ENCODE measurements at regions not wholly inside any gene's neighbourhood (a gene's known extent, or its start where the extent isn't known, plus 50 kb on each side); places are given as distances from the start of the nearest gene placed in this dataset.
"Not testable (repeated sequence)": the region's sequence is repeated elsewhere in the genome, so short reads cannot be mapped to it uniquely, and the experiment has no call there.

- no peak for DNase-seq
- Histone ChIP-seq H3K27me3 (replicated peaks) (no peaks in the 10 kb centered on the region), H3K27ac (no peak overlapping the region), H3K36me3 (replicated peaks) (no peaks in the 10 kb centered on the region), H3K4me3 (ENCODE audit: low read depth, low read length) (no peak overlapping the region)
- no peak for TF ChIP-seq CTCF (IDR thresholded peaks at IDR 0.05; ENCODE audit: low read depth, low read length, missing control alignments)
- in situ Hi-C loops (cut with HindIII; ENCODE audit: low pct_ligation_motif_present, low sequenced_read_pairs) = no loop called here
Measured at GRCh38 chr10:118931436-118931835, 98.1 kb upstream of the NANOS1 start.

- in situ Hi-C loops (cut with HindIII; ENCODE audit: low pct_ligation_motif_present, low sequenced_read_pairs); DNase-seq; H3K27ac ChIP-seq: not testable (repeated sequence)
Measured at GRCh38 chr10:118932154-118932553, 97.4 kb upstream of the NANOS1 start.

GRCh38 chr10:118937226-118937625 is 92.3 kb upstream of the NANOS1 start:
- Histone ChIP-seq H3K4me3 (ENCODE audit: low read depth, low read length) (no peak overlapping the region), H3K27ac (no peak overlapping the region), H3K36me3 (replicated peaks) (no peaks in the 10 kb centered on the region), H3K27me3 (replicated peaks) (no peaks in the 10 kb centered on the region)
- DNase-seq = no peak
- TF ChIP-seq CTCF (IDR thresholded peaks at IDR 0.05; ENCODE audit: low read depth, low read length, missing control alignments) = no peak
- in situ Hi-C loops (cut with HindIII; ENCODE audit: low pct_ligation_motif_present, low sequenced_read_pairs) = no loop called here

More at GRCh38 chr10:118932154-118932553, 97.4 kb upstream of the NANOS1 start:
- not testable (repeated sequence) for H3K4me3 ChIP-seq (ENCODE audit: low read depth, low read length); H3K36me3 ChIP-seq (replicated peaks); H3K27me3 ChIP-seq (replicated peaks)

GRCh38 chr10:118939211-118940007 is 90.1 kb upstream of the NANOS1 start:
- Histone ChIP-seq H3K27me3 (replicated peaks) (no peaks in the 10 kb centered on the region), H3K4me3 (ENCODE audit: low read depth, low read length) (no peak overlapping the region), H3K36me3 (replicated peaks) (no peaks in the 10 kb centered on the region), H3K27ac (no peak overlapping the region)
- no peak for DNase-seq
- in situ Hi-C loops (cut with HindIII; ENCODE audit: low pct_ligation_motif_present, low sequenced_read_pairs) = no loop called here
- no peak for TF ChIP-seq CTCF (IDR thresholded peaks at IDR 0.05; ENCODE audit: low read depth, low read length, missing control alignments)

GRCh38 chr10:118940386-118940785 is 89.1 kb upstream of the NANOS1 start:
- H3K27ac ChIP-seq = no peak overlapping the region
- DNase-seq = no peak
- in situ Hi-C loops (cut with HindIII; ENCODE audit: low pct_ligation_motif_present, low sequenced_read_pairs) = no loop called here
- H3K27me3 ChIP-seq (replicated peaks) = no peaks in the 10 kb centered on the region
- no peaks in the 10 kb centered on the region for H3K36me3 ChIP-seq (replicated peaks)
- H3K4me3 ChIP-seq (ENCODE audit: low read depth, low read length) = no peak overlapping the region
- no peak for TF ChIP-seq CTCF (IDR thresholded peaks at IDR 0.05; ENCODE audit: low read depth, low read length, missing control alignments)

- DNase-seq = no peak
- H3K36me3 ChIP-seq (replicated peaks) = no peaks in the 10 kb centered on the region
- H3K27ac ChIP-seq = no peak overlapping the region
- H3K27me3 ChIP-seq (replicated peaks) = no peaks in the 10 kb centered on the region
- in situ Hi-C loops (cut with HindIII; ENCODE audit: low pct_ligation_motif_present, low sequenced_read_pairs) = no loop called here
- no peak overlapping the region for H3K4me3 ChIP-seq (ENCODE audit: low read depth, low read length)
- TF ChIP-seq CTCF (IDR thresholded peaks at IDR 0.05; ENCODE audit: low read depth, low read length, missing control alignments) = no peak
Measured at GRCh38 chr10:118943253-118943652, 86.3 kb upstream of the NANOS1 start.
